HCT116 (cell line): ENCODE measurements at regions not wholly inside any gene's neighbourhood (a gene's known extent, or its start where the extent isn't known, plus 50 kb on each side); places are given as distances from the start of the nearest gene placed in this dataset.

Experiments used
- ATAC-seq: fragments of 200-7000 bp; cut with Tn5 transposase; 2 replicates; pipeline ENCODE4 v1.9.1; 2020; ENCODE audit warnings: mild to moderate bottlenecking, moderate library complexity
- BruUV-seq: library from RNA; stranded (reverse); fragments of 400-500 nt; replicated peaks from 2 replicates; lab custom pipeline; 2021; lab: Mats Ljungman, UMichigan
- CTCF ChIA-PET: fragments of 300-600 bp; sonication (Branson Sonifier 250); formaldehyde crosslinking; loops from one replicate; lab custom pipeline; 2021; ENCODE audit warnings: antibody characterized with exemption; lab: Charles Lee
- POLR2A ChIA-PET: fragments of 300-600, 350-600 bp; sonication (Branson Sonifier 250); formaldehyde crosslinking; loops from one replicate; lab custom pipeline; 2021; ENCODE audit warnings: antibody characterized with exemption; lab: Charles Lee
- RAD21 ChIA-PET, 2 experiments: fragments of 300-600 bp; sonication (Branson Sonifier 250); formaldehyde crosslinking; loops; one replicate each; lab custom pipeline; 2023; ENCODE audit warnings: low total read pairs in 2 of 2; ENCODE audit not compliant: uncharacterized antibody in 2 of 2, unreplicated experiment in 2 of 2, low non-redundant PET in 1 of 2; lab: Charles Lee
- DNase-seq: peaks from one replicate; pipeline ENCODE4 v3.0.0-alpha.2; 2010; ENCODE audit warnings: low read depth, low spot score
- H2AFZ ChIP-seq: fragments of 200-600 bp; shearing (Covaris generic), sonication (generic); 2 replicates; pipeline ENCODE4 v1.6.1; 2017; ENCODE audit warnings: low read depth, mixed run types, mixed read lengths, antibody characterized with exemption, low read length; ENCODE audit not compliant: poor library complexity, severe bottlenecking
- H3K27ac ChIP-seq: 2 replicates; pipeline ENCODE4 v1.5.1; 2012; ENCODE audit warnings: low read depth, low read length
- H3K27me3 ChIP-seq: fragments of 200-600 bp; sonication (generic); 2 replicates; pipeline ENCODE4 v1.6.1; 2016; ENCODE audit warnings: mixed run types, low read length, mixed read lengths; ENCODE audit not compliant: insufficient read depth
- H3K36me3 ChIP-seq, 2 experiments: fragments of 200-500 bp in 1 of 2; fragments of 200-600 bp in 1 of 2; sonication (Bioruptor generic) in 1 of 2; sonication (generic) in 1 of 2; 2 replicates each; pipeline versions ENCODE4 v1.5.1 to v1.6.1; 2014 to 2016; ENCODE audit warnings: low read length in 2 of 2, inconsistent platforms in 1 of 2, mixed read lengths in 1 of 2, mixed run types in 1 of 2; ENCODE audit not compliant: insufficient read depth in 2 of 2, control insufficient read depth in 1 of 2
- H3K4me1 ChIP-seq, 2 experiments: fragments of 200-600 bp in 1 of 2; sonication (generic) in 1 of 2; 2 replicates each; pipeline versions ENCODE4 v1.5.1 to v1.6.1; 2012 to 2017; ENCODE audit warnings: low read length in 2 of 2, inconsistent platforms in 1 of 2, mild to moderate bottlenecking in 1 of 2, mixed read lengths in 1 of 2, mixed run types in 1 of 2, moderate library complexity in 1 of 2; ENCODE audit not compliant: insufficient read depth in 2 of 2, control insufficient read depth in 1 of 2
- H3K4me2 ChIP-seq: fragments of 200-600 bp; sonication (generic); 2 replicates; pipeline ENCODE4 v1.6.1; 2017; ENCODE audit warnings: mixed run types, low read length, mixed read lengths
- H3K4me3 ChIP-seq, 2 experiments: fragments of 200-600 bp in 1 of 2; sonication (generic) in 1 of 2; replicated peaks in 1 of 2; 2 replicates each; pipeline ENCODE4 v1.5.1; 2011 to 2016; ENCODE audit warnings: low read length in 2 of 2, control low read depth in 1 of 2, low read depth in 1 of 2, mild to moderate bottlenecking in 1 of 2, mixed read lengths in 1 of 2, mixed run types in 1 of 2
- H3K79me2 ChIP-seq: fragments of 200-600 bp; sonication (generic); 2 replicates; pipeline ENCODE4 v1.6.1; 2017; ENCODE audit warnings: mild to moderate bottlenecking, mixed run types, low read length, moderate library complexity, mixed read lengths; ENCODE audit not compliant: insufficient read depth
- H3K9ac ChIP-seq: fragments of 200-600 bp; sonication (generic); 2 replicates; pipeline ENCODE4 v1.6.1; 2016; ENCODE audit warnings: low read length, mixed read lengths
- H3K9me2 ChIP-seq: fragments of 200-600 bp; sonication (generic), shearing (Covaris generic); 2 replicates; pipeline ENCODE4 v1.6.1; 2017; ENCODE audit warnings: mixed run types, mild to moderate bottlenecking, moderate library complexity; ENCODE audit not compliant: insufficient read depth
- H3K9me3 ChIP-seq, 2 experiments: fragments of 200-500 bp in 1 of 2; fragments of 200-600 bp in 1 of 2; sonication (Bioruptor generic) in 1 of 2; sonication (generic) in 1 of 2; 2 replicates each; pipeline ENCODE4 v1.6.1; 2014 to 2017; ENCODE audit warnings: low read length in 2 of 2, mixed read lengths in 2 of 2, inconsistent platforms in 1 of 2, low read depth in 1 of 2, mild to moderate bottlenecking in 1 of 2, mixed run types in 1 of 2, moderate library complexity in 1 of 2; ENCODE audit not compliant: control insufficient read depth in 1 of 2, insufficient read depth in 1 of 2
- H4K20me1 ChIP-seq: fragments of 200-600 bp; sonication (generic), shearing (Covaris generic); 2 replicates; pipeline ENCODE4 v1.6.1; 2017; ENCODE audit warnings: mixed run types, mild to moderate bottlenecking, moderate library complexity; ENCODE audit not compliant: insufficient read depth
- ATF3 ChIP-seq: IDR thresholded peaks from 2 replicates; pipeline ENCODE4 v1.6.1; 2012
- CEBPB ChIP-seq: IDR thresholded peaks from 2 replicates; pipeline ENCODE4 v1.6.1; 2012; ENCODE audit warnings: low read depth
- CTCF ChIP-seq, 3 experiments: fragments of 200-600 bp in 1 of 3; sonication (generic) in 1 of 3; IDR thresholded peaks in 2 of 3; conservative IDR thresholded peaks in 1 of 3; 2 replicates each; pipeline ENCODE4 v1.5.1; 2012 to 2017; ENCODE audit warnings: low read depth in 2 of 3, low read length in 2 of 3, antibody characterized with exemption in 1 of 3, borderline replicate concordance in 1 of 3, control low read depth in 1 of 3, mild to moderate bottlenecking in 1 of 3, mixed read lengths in 1 of 3, mixed run types in 1 of 3, moderate library complexity in 1 of 3; ENCODE audit not compliant: insufficient read depth in 1 of 3
- ELF1 ChIP-seq: IDR thresholded peaks from 2 replicates; pipeline ENCODE4 v1.6.1; 2012; ENCODE audit warnings: low read depth, borderline replicate concordance
- EZH2phosphoT487 ChIP-seq: fragments of 200-600 bp; IDR thresholded peaks from 2 replicates; pipeline ENCODE4 v1.6.1; 2018; ENCODE audit warnings: antibody characterized with exemption, borderline replicate concordance
- POLR2A ChIP-seq: IDR thresholded peaks from 2 replicates; pipeline ENCODE4 v1.7.0; 2011; ENCODE audit warnings: borderline replicate concordance; ENCODE audit not compliant: insufficient read depth, insufficient read length; ENCODE audit errors: extremely low read depth
- RAD21 ChIP-seq: IDR thresholded peaks from 2 replicates; pipeline ENCODE4 v1.6.1; 2012; ENCODE audit warnings: low read depth, mild to moderate bottlenecking
- REST ChIP-seq: IDR thresholded peaks from 2 replicates; pipeline ENCODE4 v1.6.1; 2012; ENCODE audit warnings: low read depth
- SIN3A ChIP-seq: IDR thresholded peaks from 2 replicates; pipeline ENCODE4 v1.6.1; 2012; ENCODE audit warnings: low read depth
- SP1 ChIP-seq: IDR thresholded peaks from 2 replicates; pipeline ENCODE4 v1.6.1; 2012; ENCODE audit warnings: low read depth
- TCF7L2 ChIP-seq: IDR thresholded peaks from 2 replicates; pipeline ENCODE4 v1.7.0; 2011; ENCODE audit warnings: borderline replicate concordance, inconsistent platforms; ENCODE audit not compliant: insufficient read depth, insufficient read length; ENCODE audit errors: extremely low read depth
- ZFX ChIP-seq: fragments of 450-650 bp; IDR thresholded peaks from 2 replicates; pipeline ENCODE4 v1.6.1; 2017
- intact Hi-C: fragments of 100-400 bp; cut with micrococcal nuclease; formaldehyde crosslinking; loops from 2 replicates; pipeline ENCODE4 v1.10.0; 2022

GRCh38 chr4:89590128-89590527 is 246.8 kb downstream of the SNCA start:
- Histone ChIP-seq H3K27me3 (no peaks in the 10 kb centered on the region), H3K9me2 (no peaks in the 10 kb centered on the region), H3K4me1 (no peaks in the 10 kb centered on the region), H3K36me3 (no peaks in the 10 kb centered on the region), H3K4me2 (no peak overlapping the region), H3K9me3 (no peaks in the 10 kb centered on the region), H2AFZ (no peak overlapping the region)
- intact Hi-C loops, result no loop called here
- no peak for DNase-seq
- TF ChIP-seq ELF1 (no peak), RAD21 (no peak), EZH2phosphoT487 (no peak), TCF7L2 (no peak), ZFX (no peak)
- TF ChIP-seq, all 23 proteins: peak for 0
- H3K9ac ChIP-seq, result no peak overlapping the region
- POLR2A ChIA-PET, result no interaction called here
- H3K4me3 ChIP-seq, result no peak overlapping the region
- no peak overlapping the region for H3K27ac ChIP-seq
- no peaks in the 10 kb centered on the region for H3K79me2 ChIP-seq
- RAD21 ChIA-PET, result no interaction called here
- BruUV-seq, result no TSS peak
- CTCF ChIA-PET, result no interaction called here
- no peak for ATAC-seq
- no peaks in the 10 kb centered on the region for H4K20me1 ChIP-seq

- intact Hi-C loops, result no loop called here
- Histone ChIP-seq H3K27me3 (no peaks in the 10 kb centered on the region), H3K9me2 (no peaks in the 10 kb centered on the region), H3K36me3 (no peaks in the 10 kb centered on the region), H3K9me3 (no peaks in the 10 kb centered on the region), H3K9ac (no peak overlapping the region), H3K79me2 (no peaks in the 10 kb centered on the region), H4K20me1 (no peaks in the 10 kb centered on the region), H3K27ac (no peak overlapping the region), H2AFZ (no peak overlapping the region), H3K4me2 (no peak overlapping the region), H3K4me1 (no peaks in the 10 kb centered on the region), H3K4me3 (no peak overlapping the region)
- BruUV-seq, result no TSS peak
- POLR2A ChIA-PET, result no interaction called here
- no peak for DNase-seq
- no peak for ATAC-seq
- TF ChIP-seq SIN3A (no peak), EZH2phosphoT487 (no peak), SP1 (no peak), POLR2A (no peak), REST (no peak), ELF1 (no peak), CEBPB (no peak), ATF3 (no peak), CTCF (IDR thresholded peaks at IDR 0.05 in 2 of 3, conservative IDR thresholded peaks at IDR 0.05 in 1 of 3; ENCODE audit: borderline replicate concordance in 1 of 3, insufficient read depth in 1 of 3, low read depth in 2 of 3, low read length in 2 of 3) (no peak)
- CTCF ChIA-PET, result no interaction called here
- RAD21 ChIA-PET, result no interaction called here
Measured at GRCh38 chr4:89588421-89588820, 248.5 kb downstream of the SNCA start.
